GM23338 (cell line): ENCODE measurements at regions not wholly inside any gene's neighbourhood (a gene's known extent, or its start where the extent isn't known, plus 50 kb on each side); places are given as distances from the start of the nearest gene placed in this dataset.

Experiments used
- ATAC-seq: fragments of 200-7000 bp; cut with Tn5 transposase; 3 replicates; pipeline ENCODE4 v1.9.1; 2020
- DNase-seq: peaks from one replicate; pipeline ENCODE4 v3.0.0-alpha.2; 2015; ENCODE audit warnings: low spot score
- H2AFZ ChIP-seq: fragments of 200-600 bp; sonication (generic); 2 replicates; pipeline ENCODE4 v1.8.0; 2016; ENCODE audit warnings: antibody characterized with exemption, mild to moderate bottlenecking, moderate library complexity
- H3F3A ChIP-seq: fragments of 200-600 bp; sonication (generic); replicated peaks from 2 replicates; pipeline ENCODE4 v1.8.0; 2017; ENCODE audit warnings: antibody characterized with exemption, mixed run types, low read depth
- H3K27ac ChIP-seq: fragments of 200-600 bp; sonication (generic); 2 replicates; pipeline ENCODE4 v1.6.1; 2016; ENCODE audit warnings: low read depth
- H3K27me3 ChIP-seq: fragments of 200-600 bp; sonication (generic); 2 replicates; pipeline ENCODE4 v1.8.0; 2016; ENCODE audit warnings: mild to moderate bottlenecking, mixed run types, moderate library complexity; ENCODE audit not compliant: insufficient read depth
- H3K36me3 ChIP-seq: fragments of 200-600 bp; sonication (generic); 2 replicates; pipeline ENCODE4 v1.8.0; 2016; ENCODE audit warnings: mild to moderate bottlenecking; ENCODE audit not compliant: insufficient read depth
- H3K4me1 ChIP-seq: fragments of 200-600 bp; sonication (generic); 2 replicates; pipeline ENCODE4 v1.8.0; 2016; ENCODE audit warnings: mild to moderate bottlenecking, moderate library complexity; ENCODE audit not compliant: insufficient read depth
- H3K4me2 ChIP-seq: fragments of 200-600 bp; sonication (generic); 2 replicates; pipeline ENCODE4 v1.7.1; 2017; ENCODE audit warnings: mixed run types
- H3K4me3 ChIP-seq: fragments of 200-600 bp; sonication (generic); 2 replicates; pipeline ENCODE4 v1.6.1; 2016; ENCODE audit warnings: mixed run types
- H3K79me2 ChIP-seq: fragments of 200-600 bp; sonication (generic); replicated peaks from 2 replicates; pipeline ENCODE4 v1.8.0; 2017; ENCODE audit warnings: mild to moderate bottlenecking; ENCODE audit not compliant: insufficient read depth
- H3K9me2 ChIP-seq: fragments of 200-600 bp; sonication (generic); 2 replicates; pipeline ENCODE4 v1.8.0; 2017; ENCODE audit not compliant: insufficient read depth
- H4K20me1 ChIP-seq: fragments of 200-600 bp; sonication (generic); replicated peaks from 2 replicates; pipeline ENCODE4 v1.8.0; 2017; ENCODE audit warnings: mild to moderate bottlenecking; ENCODE audit not compliant: insufficient read depth
- H3K27ac Mint-ChIP-seq: 2 replicates; pipeline ENCODE4 v1.8.0; 2020; ENCODE audit warnings: inconsistent platforms, mild to moderate bottlenecking, moderate library complexity, mixed read lengths
- H3K27me3 Mint-ChIP-seq: 3 replicates; pipeline ENCODE4 v1.8.0; 2022; ENCODE audit warnings: low read depth, mild to moderate bottlenecking, moderate library complexity, mixed read lengths, inconsistent platforms; ENCODE audit not compliant: insufficient read depth, poor library complexity
- H3K36me3 Mint-ChIP-seq: 3 replicates; pipeline ENCODE4 v1.8.0; 2021; ENCODE audit warnings: low read depth, mild to moderate bottlenecking, inconsistent platforms, moderate library complexity, mixed read lengths
- H3K4me1 Mint-ChIP-seq: 3 replicates; pipeline ENCODE4 v1.8.0; 2020; ENCODE audit warnings: mild to moderate bottlenecking, inconsistent platforms, mixed read lengths
- H3K4me3 Mint-ChIP-seq: 3 replicates; pipeline ENCODE4 v1.8.0; 2021; ENCODE audit warnings: moderate library complexity, mild to moderate bottlenecking, inconsistent platforms, mixed read lengths
- H3K9me3 Mint-ChIP-seq: 3 replicates; pipeline ENCODE4 v1.8.0; 2020; ENCODE audit warnings: moderate library complexity, mild to moderate bottlenecking, inconsistent platforms, mixed read lengths
- CREB1 ChIP-seq: fragments of 250-450 bp; sonication (Bioruptor Pico); IDR thresholded peaks from 2 replicates; pipeline ENCODE4 v1.5.0; 2020; ENCODE audit warnings: low read depth, mild to moderate bottlenecking, moderate library complexity
- CTCF ChIP-seq, 2 experiments: fragments of 200-600 bp in 1 of 2; sonication (generic) in 1 of 2; conservative IDR thresholded peaks; 2 replicates each; pipeline versions ENCODE4 v1.5.1 to v1.6.1; 2016 to 2017; ENCODE audit warnings: antibody characterized with exemption in 2 of 2, low read depth in 2 of 2, mild to moderate bottlenecking in 2 of 2, moderate library complexity in 1 of 2
- EZH2 ChIP-seq: fragments of 200-600 bp; sonication (generic); IDR thresholded peaks from one replicate; pipeline ENCODE4 v1.8.0; 2017; ENCODE audit warnings: antibody characterized with exemption, mild to moderate bottlenecking, low read depth; ENCODE audit not compliant: unreplicated experiment
- TF ChIP-seq, protein P1 (sequence below): fragments of 250-450 bp; sonication (Bioruptor Pico); IDR thresholded peaks from 2 replicates; pipeline ENCODE4 v1.5.0; 2020; ENCODE audit warnings: mild to moderate bottlenecking, moderate library complexity

GRCh38 chr11:34787895-34788294, 128.3 kb downstream of the APIP start:
- Histone ChIP-seq H3F3A (no peaks in the 10 kb centered on the region), H3K27ac (no peak overlapping the region), H3K27me3 (no peaks in the 10 kb centered on the region), H3K4me1 (peaks cover 6% of the 10 kb centered on the region; the same call in 1 of the 2 replicates), H3K36me3 (no peaks in the 10 kb centered on the region), H4K20me1 (no peaks in the 10 kb centered on the region), H2AFZ (no peak overlapping the region), H3K4me3 (no peak overlapping the region), H3K9me2 (no peaks in the 10 kb centered on the region), H3K4me2 (no peak overlapping the region), H3K79me2 (no peaks in the 10 kb centered on the region)
- Mint-ChIP-seq H3K4me1 (peaks cover 3% of the 10 kb centered on the region; the same call in 1 of the 3 replicates), H3K27me3 (no peaks in the 10 kb centered on the region), H3K4me3 (no peak overlapping the region), H3K9me3 (peaks cover 4% of the 10 kb centered on the region; the same call in 2 of the 3 replicates), H3K36me3 (peaks cover 5% of the 10 kb centered on the region; the same call in 2 of the 3 replicates), H3K27ac (no peak overlapping the region)
- ATAC-seq (no peak), DNase-seq (no peak)
- TF ChIP-seq CREB1 (CRISPR knock-in tag) (no peak), CTCF (conservative IDR thresholded peaks at IDR 0.05; ENCODE audit: low read depth in 2 of 2) (no peak), EZH2 (no peak)
- TF ChIP-seq, protein P1, sequence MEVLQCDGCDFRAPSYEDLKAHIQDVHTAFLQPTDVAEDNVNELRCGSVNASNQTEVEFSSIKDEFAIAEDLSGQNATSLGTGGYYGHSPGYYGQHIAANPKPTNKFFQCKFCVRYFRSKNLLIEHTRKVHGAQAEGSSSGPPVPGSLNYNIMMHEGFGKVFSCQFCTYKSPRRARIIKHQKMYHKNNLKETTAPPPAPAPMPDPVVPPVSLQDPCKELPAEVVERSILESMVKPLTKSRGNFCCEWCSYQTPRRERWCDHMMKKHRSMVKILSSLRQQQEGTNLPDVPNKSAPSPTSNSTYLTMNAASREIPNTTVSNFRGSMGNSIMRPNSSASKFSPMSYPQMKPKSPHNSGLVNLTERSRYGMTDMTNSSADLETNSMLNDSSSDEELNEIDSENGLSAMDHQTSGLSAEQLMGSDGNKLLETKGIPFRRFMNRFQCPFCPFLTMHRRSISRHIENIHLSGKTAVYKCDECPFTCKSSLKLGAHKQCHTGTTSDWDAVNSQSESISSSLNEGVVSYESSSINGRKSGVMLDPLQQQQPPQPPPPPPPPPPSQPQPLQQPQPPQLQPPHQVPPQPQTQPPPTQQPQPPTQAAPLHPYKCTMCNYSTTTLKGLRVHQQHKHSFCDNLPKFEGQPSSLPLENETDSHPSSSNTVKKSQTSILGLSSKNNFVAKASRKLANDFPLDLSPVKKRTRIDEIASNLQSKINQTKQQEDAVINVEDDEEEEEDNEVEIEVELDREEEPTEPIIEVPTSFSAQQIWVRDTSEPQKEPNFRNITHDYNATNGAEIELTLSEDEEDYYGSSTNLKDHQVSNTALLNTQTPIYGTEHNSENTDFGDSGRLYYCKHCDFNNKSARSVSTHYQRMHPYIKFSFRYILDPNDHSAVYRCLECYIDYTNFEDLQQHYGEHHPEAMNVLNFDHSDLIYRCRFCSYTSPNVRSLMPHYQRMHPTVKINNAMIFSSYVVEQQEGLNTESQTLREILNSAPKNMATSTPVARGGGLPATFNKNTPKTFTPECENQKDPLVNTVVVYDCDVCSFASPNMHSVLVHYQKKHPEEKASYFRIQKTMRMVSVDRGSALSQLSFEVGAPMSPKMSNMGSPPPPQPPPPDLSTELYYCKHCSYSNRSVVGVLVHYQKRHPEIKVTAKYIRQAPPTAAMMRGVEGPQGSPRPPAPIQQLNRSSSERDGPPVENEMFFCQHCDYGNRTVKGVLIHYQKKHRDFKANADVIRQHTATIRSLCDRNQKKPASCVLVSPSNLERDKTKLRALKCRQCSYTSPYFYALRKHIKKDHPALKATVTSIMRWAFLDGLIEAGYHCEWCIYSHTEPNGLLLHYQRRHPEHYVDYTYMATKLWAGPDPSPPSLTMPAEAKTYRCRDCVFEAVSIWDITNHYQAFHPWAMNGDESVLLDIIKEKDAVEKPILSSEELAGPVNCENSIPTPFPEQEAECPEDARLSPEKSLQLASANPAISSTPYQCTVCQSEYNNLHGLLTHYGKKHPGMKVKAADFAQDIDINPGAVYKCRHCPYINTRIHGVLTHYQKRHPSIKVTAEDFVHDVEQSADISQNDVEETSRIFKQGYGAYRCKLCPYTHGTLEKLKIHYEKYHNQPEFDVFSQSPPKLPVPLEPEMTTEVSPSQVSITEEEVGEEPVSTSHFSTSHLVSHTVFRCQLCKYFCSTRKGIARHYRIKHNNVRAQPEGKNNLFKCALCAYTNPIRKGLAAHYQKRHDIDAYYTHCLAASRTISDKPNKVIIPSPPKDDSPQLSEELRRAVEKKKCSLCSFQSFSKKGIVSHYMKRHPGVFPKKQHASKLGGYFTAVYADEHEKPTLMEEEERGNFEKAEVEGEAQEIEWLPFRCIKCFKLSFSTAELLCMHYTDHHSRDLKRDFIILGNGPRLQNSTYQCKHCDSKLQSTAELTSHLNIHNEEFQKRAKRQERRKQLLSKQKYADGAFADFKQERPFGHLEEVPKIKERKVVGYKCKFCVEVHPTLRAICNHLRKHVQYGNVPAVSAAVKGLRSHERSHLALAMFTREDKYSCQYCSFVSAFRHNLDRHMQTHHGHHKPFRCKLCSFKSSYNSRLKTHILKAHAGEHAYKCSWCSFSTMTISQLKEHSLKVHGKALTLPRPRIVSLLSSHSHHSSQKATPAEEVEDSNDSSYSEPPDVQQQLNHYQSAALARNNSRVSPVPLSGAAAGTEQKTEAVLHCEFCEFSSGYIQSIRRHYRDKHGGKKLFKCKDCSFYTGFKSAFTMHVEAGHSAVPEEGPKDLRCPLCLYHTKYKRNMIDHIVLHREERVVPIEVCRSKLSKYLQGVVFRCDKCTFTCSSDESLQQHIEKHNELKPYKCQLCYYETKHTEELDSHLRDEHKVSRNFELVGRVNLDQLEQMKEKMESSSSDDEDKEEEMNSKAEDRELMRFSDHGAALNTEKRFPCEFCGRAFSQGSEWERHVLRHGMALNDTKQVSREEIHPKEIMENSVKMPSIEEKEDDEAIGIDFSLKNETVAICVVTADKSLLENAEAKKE = no peak
